ENCODE measurements at regions not wholly inside any gene's neighbourhood (a gene's known extent, or its start where the extent isn't known, plus 50 kb on each side); places are given as distances from the start of the nearest gene placed in this dataset.

GRCh38 chr13:53623146-53623545, 594.5 kb downstream of the OLFM4 start:
- TF ChIP-seq CTCF (IDR thresholded peaks at IDR 0.05) (no peak), POLR2A (IDR thresholded peaks at IDR 0.05) (no peak)
